ENCODE measurements at regions not wholly inside any gene's neighbourhood (a gene's known extent, or its start where the extent isn't known, plus 50 kb on each side); places are given as distances from the start of the nearest gene placed in this dataset.

GRCh38 chr10:117745301-117745700, 202.8 kb downstream of the EMX2 start:
- no peak for DNase-seq (ENCODE audit: low spot score)
- no peak overlapping the region for H3K27ac ChIP-seq

DNA sequence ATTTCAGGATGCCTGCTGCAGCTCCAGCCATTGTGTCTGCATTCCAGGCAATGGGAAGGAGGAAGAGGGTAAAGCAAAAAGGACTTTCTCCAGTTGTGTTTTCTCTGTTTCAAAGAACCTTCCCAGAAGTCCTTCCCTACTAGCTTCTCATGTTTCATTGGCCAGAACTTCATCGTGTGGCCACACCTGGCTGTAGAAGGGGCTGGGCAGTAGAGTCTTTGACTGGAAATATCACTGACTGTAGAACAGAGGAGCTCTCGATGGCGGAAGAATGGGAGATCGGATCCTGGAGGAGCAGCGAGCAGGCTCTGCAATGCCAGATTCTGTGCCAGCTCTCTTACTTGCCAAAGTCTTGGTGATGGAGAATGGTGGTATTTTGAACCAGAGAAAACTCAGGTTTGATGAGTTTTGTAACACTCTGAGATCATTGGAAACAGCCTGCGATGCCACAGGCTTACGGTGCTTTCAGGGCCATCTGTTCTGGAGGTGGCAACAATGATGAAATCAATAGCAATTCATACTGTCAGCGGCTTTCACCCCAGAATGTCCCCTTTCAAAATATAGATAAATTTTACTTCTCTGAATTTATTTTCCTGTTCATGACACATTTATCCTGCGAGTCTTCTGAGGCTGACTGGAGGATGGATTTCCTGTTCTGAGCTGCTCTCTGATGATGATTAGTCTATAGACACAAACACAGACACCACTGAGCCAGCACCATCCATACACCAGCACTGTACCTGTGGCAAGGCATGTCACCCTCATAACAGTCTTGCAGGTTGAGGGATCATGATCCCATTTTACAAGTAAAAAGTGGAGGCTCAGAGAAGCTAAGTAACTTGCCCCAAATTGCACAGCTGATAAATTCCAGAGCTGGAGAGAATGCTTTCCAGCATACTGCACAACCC, 204.2 kb downstream of the EMX2 start:
- no peak overlapping the region for H3K4me3 ChIP-seq
- no peak for DNase-seq (ENCODE audit: low spot score)
- H3K27ac ChIP-seq: no peak overlapping the region
- TF ChIP-seq CTCF (IDR thresholded peaks at IDR 0.05): no peak

More at GRCh38 chr10:117745301-117745700, 202.8 kb downstream of the EMX2 start:
- TF ChIP-seq CTCF (IDR thresholded peaks at IDR 0.05): no peak
- H3K4me3 ChIP-seq: no peak overlapping the region

DNA sequence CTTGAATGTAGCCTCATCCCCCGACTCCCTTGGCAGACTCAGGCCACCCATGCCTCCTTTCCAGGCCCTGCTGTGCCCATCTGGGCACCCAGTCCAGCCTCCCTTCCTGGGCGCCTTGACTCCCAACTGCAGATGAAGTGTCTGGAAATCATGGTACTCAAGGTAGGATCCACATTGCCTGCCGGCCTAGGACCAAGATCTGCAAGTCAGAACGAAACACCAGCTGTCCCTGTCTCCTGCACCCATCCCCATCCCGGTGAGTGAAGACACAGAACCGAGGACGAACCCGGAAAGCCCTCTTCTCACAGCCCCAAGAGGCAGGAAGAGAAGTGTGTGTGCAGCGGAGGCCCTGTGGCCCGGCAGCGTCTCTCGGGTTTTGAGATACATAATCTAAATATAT, 205.1 kb downstream of the EMX2 start:
- no peak for DNase-seq (ENCODE audit: low spot score)
- no peak overlapping the region for H3K4me3 ChIP-seq
- H3K27ac ChIP-seq: no peak overlapping the region
- no peak for TF ChIP-seq CTCF (IDR thresholded peaks at IDR 0.05)

DNA sequence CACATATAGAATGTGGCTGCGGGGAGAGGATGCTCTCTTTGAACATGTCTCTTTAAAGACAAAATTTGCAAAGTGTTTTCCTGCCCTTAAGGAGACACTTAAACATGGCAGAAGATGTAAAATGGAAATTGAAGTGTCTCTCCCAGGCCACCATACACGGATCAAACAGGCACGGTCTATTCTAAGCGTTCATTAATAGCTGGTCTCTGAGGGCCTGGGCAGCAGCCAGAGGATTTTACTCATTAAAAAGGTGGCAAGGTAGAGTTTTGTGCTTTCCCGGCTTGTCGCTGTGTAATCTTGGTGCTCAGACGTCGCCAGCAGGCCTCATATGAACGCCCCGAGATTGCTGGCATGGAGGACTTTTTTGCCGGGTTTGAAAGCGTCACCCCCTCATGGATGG, 205.5 kb downstream of the EMX2 start:
- no peak overlapping the region for H3K27ac ChIP-seq
- no peak for TF ChIP-seq CTCF (IDR thresholded peaks at IDR 0.05)
- DNase-seq (ENCODE audit: low spot score): no peak
- H3K4me3 ChIP-seq: no peak overlapping the region

DNA sequence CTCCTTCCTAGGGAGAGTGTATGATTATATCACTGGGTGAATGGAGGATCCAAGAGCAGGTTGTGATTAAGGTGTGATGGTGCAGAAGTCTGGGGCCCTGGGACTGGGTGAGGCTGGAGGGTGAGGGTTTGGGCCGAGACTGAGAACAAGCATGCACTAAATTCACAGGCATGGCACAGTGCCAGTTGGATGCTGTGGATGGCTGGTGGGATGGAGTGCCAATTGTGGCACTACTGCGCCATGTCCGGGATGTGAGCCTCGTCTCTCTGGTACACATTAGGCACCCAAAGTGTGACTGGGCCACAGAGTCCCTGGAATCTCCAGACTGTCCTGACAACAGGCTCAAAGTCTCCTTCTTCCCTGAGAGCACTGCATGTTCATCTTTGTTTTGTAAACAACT, 208.1 kb downstream of the EMX2 start:
- no peak for DNase-seq (ENCODE audit: low spot score)
- Histone ChIP-seq H3K27ac (no peak overlapping the region), H3K4me3 (no peak overlapping the region)
- TF ChIP-seq CTCF (IDR thresholded peaks at IDR 0.05): no peak

DNA sequence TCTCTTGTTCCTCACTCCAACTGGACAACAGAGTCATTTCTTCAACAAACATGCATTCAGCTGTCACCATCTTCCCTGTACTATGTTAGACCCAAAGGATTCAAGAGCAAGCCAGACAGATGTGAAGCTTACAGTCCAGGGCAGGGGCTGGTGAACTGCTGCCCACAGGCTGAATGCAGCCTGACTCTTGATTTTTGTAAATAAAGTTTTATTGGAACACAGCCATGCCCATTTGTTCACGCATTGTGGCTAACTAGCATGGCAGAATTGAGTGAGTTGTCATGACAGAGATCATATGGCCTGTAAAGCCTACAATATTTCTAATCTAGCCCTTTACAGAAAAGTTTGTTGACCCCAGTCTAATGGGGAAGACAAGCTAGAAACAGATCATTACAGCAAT, 208.7 kb downstream of the EMX2 start:
- no peak for DNase-seq (ENCODE audit: low spot score)
- no peak for TF ChIP-seq CTCF (IDR thresholded peaks at IDR 0.05)
- Histone ChIP-seq H3K4me3 (no peak overlapping the region), H3K27ac (no peak overlapping the region)

GRCh38 chr10:117752103-117752502, 209.6 kb downstream of the EMX2 start:
- Histone ChIP-seq H3K4me3 (no peak overlapping the region), H3K27ac (no peak overlapping the region)
- no peak for TF ChIP-seq CTCF (IDR thresholded peaks at IDR 0.05)

More at GRCh38 chr10:117752103-117752502, 209.6 kb downstream of the EMX2 start:
- DNase-seq (ENCODE audit: low spot score): no peak

Measured in coronary artery (tissue), 2 donors.